Epithelial cell of proximal tubule (primary cell): ENCODE measurements at regions not wholly inside any gene's neighbourhood (a gene's known extent, or its start where the extent isn't known, plus 50 kb on each side); places are given as distances from the start of the nearest gene placed in this dataset.
A peak's percentile ranks its signal among the peaks of the same experiment; 100 is the strongest.

Experiments
- DNase-seq: peaks from one replicate; pipeline ENCODE4 v3.0.0-alpha.2; 2011; ENCODE audit warnings: low read depth
- H3K4me3 ChIP-seq: 2 replicates; pipeline ENCODE4 v1.5.1; 2011; ENCODE audit warnings: low read depth, mild to moderate bottlenecking, low read length
- CTCF ChIP-seq: conservative IDR thresholded peaks from 2 replicates; pipeline ENCODE4 v1.5.1; 2012; ENCODE audit warnings: low read depth, mild to moderate bottlenecking, low read length

DNA sequence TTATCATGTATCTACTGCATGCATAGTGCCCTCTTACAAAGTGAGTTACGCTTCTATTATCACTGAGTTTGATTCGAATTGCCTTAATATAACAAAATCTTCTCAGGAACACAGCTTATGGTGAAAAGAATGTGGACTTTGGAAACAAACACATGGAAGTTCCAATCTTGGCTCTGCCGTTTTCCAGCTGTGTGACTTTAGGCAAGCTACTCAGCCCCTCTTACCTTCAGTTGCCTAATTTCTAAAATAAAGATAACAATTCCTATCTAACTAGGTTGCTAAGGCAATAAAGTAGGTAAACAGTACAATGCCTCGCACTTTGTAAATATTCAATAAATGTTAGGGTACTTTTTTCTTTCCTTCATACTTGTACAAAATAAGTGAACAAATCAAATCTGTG, 104.0 kb upstream of the GRIA3 start:
- DNase-seq = no peak

DNA sequence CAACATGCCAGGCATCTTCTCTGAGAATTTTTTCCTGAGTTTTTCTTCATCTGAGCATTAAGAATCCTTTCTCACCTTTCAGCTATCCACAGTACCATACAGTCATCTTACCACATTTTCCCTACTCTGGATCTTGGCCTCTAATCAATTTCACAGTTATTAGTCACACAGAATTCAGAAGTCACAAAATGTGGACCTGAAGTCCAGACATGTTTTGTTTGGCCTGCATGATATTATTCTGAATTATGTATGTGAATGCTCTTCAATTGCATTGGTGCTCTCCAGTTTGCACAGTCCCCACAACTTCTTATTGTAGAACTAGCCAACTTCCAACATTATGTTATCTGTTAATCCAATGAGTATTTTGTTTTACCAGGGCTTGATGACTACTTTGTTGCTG, 102.3 kb upstream of the GRIA3 start:
- DNase-seq = no peak
- no peak for TF ChIP-seq CTCF
- no peak overlapping the region for H3K4me3 ChIP-seq

More for the DNA sequence above, 104.0 kb upstream of the GRIA3 start:
- TF ChIP-seq CTCF = no peak
- no peak overlapping the region for H3K4me3 ChIP-seq

- no peak overlapping the region for H3K4me3 ChIP-seq
- no peak for TF ChIP-seq CTCF
- DNase-seq = no peak
Measured at GRCh38 chrX:123083924-123084323, 100.2 kb upstream of the GRIA3 start.

GRCh38 chrX:123084797-123085196, 99.3 kb upstream of the GRIA3 start:
- DNase-seq = no peak
- TF ChIP-seq CTCF = no peak

GRCh38 chrX:123085311-123085940, 98.7 kb upstream of the GRIA3 start:
- DNase-seq = no peak
- H3K4me3 ChIP-seq = no peak overlapping the region
- no peak for TF ChIP-seq CTCF

More at GRCh38 chrX:123084797-123085196, 99.3 kb upstream of the GRIA3 start:
- H3K4me3 ChIP-seq = no peak overlapping the region

- TF ChIP-seq CTCF = no peak
- H3K4me3 ChIP-seq = no peak overlapping the region
- no peak for DNase-seq
Measured at GRCh38 chrX:123086768-123087167, 97.3 kb upstream of the GRIA3 start.

GRCh38 chrX:123087326-123087725, 96.8 kb upstream of the GRIA3 start:
- no peak overlapping the region for H3K4me3 ChIP-seq
- no peak for TF ChIP-seq CTCF
- DNase-seq = peak; percentile 65
